Right lobe of liver (tissue), 6 donors: ENCODE measurements at regions not wholly inside any gene's neighbourhood (a gene's known extent, or its start where the extent isn't known, plus 50 kb on each side); places are given as distances from the start of the nearest gene placed in this dataset.

ENCODE experiments used
- ATAC-seq, 4 donors: fragments of 200-7000 bp; cut with Tn5 transposase; one replicate each; pipeline ENCODE4 v1.9.1; 2020; ENCODE audit warnings: mild to moderate bottlenecking in 4 of 4, moderate library complexity in 4 of 4
- DNase-seq, 3 donors: peaks; one replicate each; pipeline ENCODE4 v3.0.0-alpha.2; 2020
- H3K27ac ChIP-seq, 3 donors: fragments of 200-600 bp; one replicate each; pipeline ENCODE4 v1.8.0; 2022
- H3K27me3 ChIP-seq, 2 donors: fragments of 200-600 bp; one replicate each; pipeline ENCODE4 v1.8.0; 2022
- H3K36me3 ChIP-seq, 4 donors: fragments of 200-600 bp; sonication (generic) in 1 of 4; one replicate each; pipeline versions ENCODE4 v1.5.1 to v1.8.0; 2017 to 2022; ENCODE audit warnings: control low read depth in 1 of 4
- H3K4me1 ChIP-seq, 4 donors: fragments of 200-600 bp; sonication (generic) in 1 of 4; one replicate each; pipeline versions ENCODE4 v1.5.1 to v1.8.0; 2017 to 2022; ENCODE audit warnings: control low read depth in 1 of 4
- H3K4me3 ChIP-seq, 3 donors: fragments of 200-600 bp; one replicate each; pipeline ENCODE4 v1.8.0; 2022
- H3K9me3 ChIP-seq, 4 donors: fragments of 200-600 bp; sonication (generic) in 1 of 4; one replicate each; pipeline versions ENCODE4 v1.5.1 to v1.8.0; 2017 to 2022; ENCODE audit warnings: control low read depth in 1 of 4
- CTCF ChIP-seq, 4 donors: fragments of 200-600 bp in 3 of 4; fragments of 450-650 bp in 1 of 4; IDR thresholded peaks; one replicate each; pipeline versions ENCODE4 v1.5.1 to v1.8.0; 2016 to 2022; ENCODE audit warnings: antibody characterized with exemption in 4 of 4, mild to moderate bottlenecking in 2 of 4
- POLR2A ChIP-seq: fragments of 450-650 bp; IDR thresholded peaks from one replicate; pipeline ENCODE4 v1.6.1; 2017; ENCODE audit warnings: antibody characterized with exemption, mild to moderate bottlenecking
- WGBS: methylation state at CpG from one replicate; pipeline ENCODE4 v1.1.6; 2018; ENCODE audit warnings: low coverage, low lambda C conversion rate; ENCODE audit not compliant: insufficient coverage; ENCODE audit errors: missing lambda C conversion rate; 5-methylcytosine and 5-hydroxymethylcytosine counted together
- intact Hi-C, 2 donors: fragments of 100-400 bp; cut with DNase I; formaldehyde crosslinking; loops; one replicate each; pipeline versions ENCODE4 v1.11.2 to v1.14.1; 2022
- donor health status: DM: no; HTN: yes; CAD: no.
- donor health status: DM: no; HTN: no; CAD: no.
- donor health status: DM: no; HTN: no; CAD: no.
- donor health status: DM: no; HTN: yes; CAD: no.
- donor health status: DM: no; HTN: yes; CAD: no.

- no peaks in the 10 kb centered on the region for H3K4me1 ChIP-seq
- no peaks in the 10 kb centered on the region for H3K27me3 ChIP-seq
- H3K4me3 ChIP-seq: no peak overlapping the region
- no peaks in the 10 kb centered on the region for H3K36me3 ChIP-seq
- 72% methylated on average over 4 of the region's 4 CpGs for WGBS
- no peak for DNase-seq
- intact Hi-C loops: no loop called here
- ATAC-seq: no peak
- no peaks in the 10 kb centered on the region for H3K9me3 ChIP-seq
- no peak overlapping the region for H3K27ac ChIP-seq
- TF ChIP-seq POLR2A: no peak
- TF ChIP-seq CTCF (IDR thresholded peaks at IDR 0.05): no peak
These were observed 494.1 kb downstream of the TLE1 start for GRCh38 chr9:81195206-81195605.

GRCh38 chr9:81193362-81194339, 495.7 kb downstream of the TLE1 start:
- DNase-seq (no peak), ATAC-seq (no peak)
- H3K27ac ChIP-seq: no peak overlapping the region
- no peak overlapping the region for H3K4me3 ChIP-seq
- no peaks in the 10 kb centered on the region for H3K4me1 ChIP-seq
- H3K27me3 ChIP-seq: no peaks in the 10 kb centered on the region
- H3K36me3 ChIP-seq: no peaks in the 10 kb centered on the region
- intact Hi-C loops: no loop called here
- TF ChIP-seq CTCF (IDR thresholded peaks at IDR 0.05): no peak
- TF ChIP-seq POLR2A: no peak
- no peaks in the 10 kb centered on the region for H3K9me3 ChIP-seq
- WGBS: 67% methylated on average over 1 of the region's 1 CpG

DNA sequence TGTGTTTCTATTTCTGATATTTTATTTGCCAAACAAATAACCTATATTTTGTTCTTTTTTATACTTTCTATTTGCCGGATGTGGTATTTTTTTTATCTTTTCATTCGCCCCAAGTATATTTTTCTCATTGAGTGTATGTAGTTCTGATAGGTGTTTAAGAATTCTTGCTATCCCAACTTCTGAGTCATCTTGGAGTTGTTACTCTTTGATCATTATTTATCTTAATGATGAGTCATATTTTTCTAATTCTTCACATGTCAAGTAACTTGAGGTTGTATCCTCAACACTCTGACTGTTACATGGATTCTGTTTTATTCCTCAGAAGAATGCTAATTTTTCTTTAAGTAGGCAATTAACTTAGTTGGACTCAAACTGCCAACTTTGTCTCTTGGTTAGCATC, 498.1 kb downstream of the TLE1 start:
- TF ChIP-seq POLR2A (no peak), CTCF (IDR thresholded peaks at IDR 0.05) (no peak)
- intact Hi-C loops: no loop called here

DNA sequence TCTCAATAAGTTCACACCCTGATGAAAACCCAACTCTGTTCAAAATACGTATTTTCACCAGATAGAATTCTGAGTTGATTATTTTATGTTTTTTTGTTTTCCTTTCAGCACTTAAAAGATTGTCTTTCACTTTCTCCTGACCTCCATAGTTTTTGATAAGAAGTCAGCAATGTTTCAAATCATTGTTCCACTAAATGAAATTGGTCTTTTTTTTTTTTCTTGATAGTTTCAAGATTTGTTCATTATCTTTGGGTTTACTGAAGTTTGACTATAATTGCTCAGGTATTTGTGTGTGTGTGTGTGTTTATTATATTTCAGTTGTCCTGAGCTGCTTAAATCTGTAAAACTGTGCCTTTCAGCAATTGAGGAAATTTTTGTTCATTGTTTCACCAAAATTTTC, 498.7 kb downstream of the TLE1 start:
- DNase-seq (no peak), ATAC-seq (no peak)
- Histone ChIP-seq H3K36me3 (no peaks in the 10 kb centered on the region), H3K4me1 (no peaks in the 10 kb centered on the region), H3K4me3 (no peak overlapping the region), H3K9me3 (no peaks in the 10 kb centered on the region), H3K27ac (no peak overlapping the region), H3K27me3 (no peaks in the 10 kb centered on the region)
- whole genome bisulfite sequencing: 50% methylated on average over 1 of the region's 1 CpG
- intact Hi-C loops: no loop called here
- TF ChIP-seq POLR2A (no peak), CTCF (IDR thresholded peaks at IDR 0.05) (no peak)

More for the DNA sequence above, 498.1 kb downstream of the TLE1 start:
- no peaks in the 10 kb centered on the region for H3K9me3 ChIP-seq
- H3K4me1 ChIP-seq: no peaks in the 10 kb centered on the region
- no peaks in the 10 kb centered on the region for H3K27me3 ChIP-seq
- no peak for DNase-seq
- no peak for ATAC-seq
- whole genome bisulfite sequencing: 72% methylated on average over 2 of the region's 2 CpGs
- H3K4me3 ChIP-seq: no peak overlapping the region
- no peak overlapping the region for H3K27ac ChIP-seq
- H3K36me3 ChIP-seq: no peaks in the 10 kb centered on the region
